ENCODE measurements at regions not wholly inside any gene's neighbourhood (a gene's known extent, or its start where the extent isn't known, plus 50 kb on each side); places are given as distances from the start of the nearest gene placed in this dataset.
"Not testable (repeated sequence)": the region's sequence is repeated elsewhere in the genome, so short reads cannot be mapped to it uniquely, and the experiment has no call there.

- Histone ChIP-seq H4K20me1 (ENCODE audit: control insufficient read depth, extremely low read depth, insufficient read depth, low read length) (no peaks in the 10 kb centered on the region), H3K9ac (ENCODE audit: insufficient read depth, low read length) (no peak overlapping the region), H2AFZ (ENCODE audit: low read length) (no peak overlapping the region), H3K4me3 (replicated peaks in 1 of 4; ENCODE audit: control extremely low read depth in 1 of 4, insufficient read depth in 1 of 4, low read depth in 3 of 4, low read length in 4 of 4) (no peak overlapping the region), H3K9me3 (ENCODE audit: control insufficient read depth, insufficient read depth, low read depth, low read length) (no peaks in the 10 kb centered on the region), H3K79me2 (ENCODE audit: control insufficient read depth, insufficient read depth, low read length) (no peaks in the 10 kb centered on the region), H3K36me3 (ENCODE audit: control insufficient read depth, insufficient read depth, low read length) (no peaks in the 10 kb centered on the region), H3K4me1 (ENCODE audit: control insufficient read depth, extremely low read depth, insufficient read depth, low read length) (no peaks in the 10 kb centered on the region), H3K27ac (ENCODE audit: insufficient read depth, low read length) (no peak overlapping the region), H3K4me2 (ENCODE audit: extremely low read depth, insufficient read depth, low read length) (no peak overlapping the region), H3K27me3 (ENCODE audit: control insufficient read depth, insufficient read depth, low read length) (no peaks in the 10 kb centered on the region)
- TF ChIP-seq CTCF (conservative IDR thresholded peaks at IDR 0.05 in 1 of 2, IDR thresholded peaks at IDR 0.05 in 1 of 2; ENCODE audit: low read depth in 1 of 2, low read length in 2 of 2) (no peak), EZH2 (IDR thresholded peaks at IDR 0.05; ENCODE audit: low read length, missing control alignments) (no peak)
- DNase-seq (ENCODE audit: low read depth in 2 of 2), result no peak
These were observed 384.8 kb downstream of the TFAP2B start for GRCh38 chr6:51203504-51203903.

GRCh38 chr6:51206686-51207085 is 388.0 kb downstream of the TFAP2B start:
- H3K27ac ChIP-seq (ENCODE audit: insufficient read depth, low read length); H3K9ac ChIP-seq (ENCODE audit: insufficient read depth, low read length); H4K20me1 ChIP-seq (ENCODE audit: control insufficient read depth, extremely low read depth, insufficient read depth, low read length); H3K27me3 ChIP-seq (ENCODE audit: control insufficient read depth, insufficient read depth, low read length); H2AFZ ChIP-seq (ENCODE audit: low read length); H3K4me2 ChIP-seq (ENCODE audit: extremely low read depth, insufficient read depth, low read length); H3K79me2 ChIP-seq (ENCODE audit: control insufficient read depth, insufficient read depth, low read length); H3K36me3 ChIP-seq (ENCODE audit: control insufficient read depth, insufficient read depth, low read length); H3K4me3 ChIP-seq (replicated peaks in 1 of 4; ENCODE audit: control extremely low read depth in 1 of 4, insufficient read depth in 1 of 4, low read depth in 3 of 4, low read length in 4 of 4); H3K9me3 ChIP-seq (ENCODE audit: control insufficient read depth, insufficient read depth, low read depth, low read length); DNase-seq (ENCODE audit: low read depth in 2 of 2); H3K4me1 ChIP-seq (ENCODE audit: control insufficient read depth, extremely low read depth, insufficient read depth, low read length): not testable (repeated sequence)

- Histone ChIP-seq H3K9ac (ENCODE audit: insufficient read depth, low read length) (no peak overlapping the region), H3K4me2 (ENCODE audit: extremely low read depth, insufficient read depth, low read length) (no peak overlapping the region), H2AFZ (ENCODE audit: low read length) (no peak overlapping the region), H3K4me1 (ENCODE audit: control insufficient read depth, extremely low read depth, insufficient read depth, low read length) (no peaks in the 10 kb centered on the region), H3K79me2 (ENCODE audit: control insufficient read depth, insufficient read depth, low read length) (no peaks in the 10 kb centered on the region), H3K36me3 (ENCODE audit: control insufficient read depth, insufficient read depth, low read length) (no peaks in the 10 kb centered on the region), H3K27ac (ENCODE audit: insufficient read depth, low read length) (no peak overlapping the region), H3K27me3 (ENCODE audit: control insufficient read depth, insufficient read depth, low read length) (no peaks in the 10 kb centered on the region), H3K4me3 (replicated peaks in 1 of 4; ENCODE audit: control extremely low read depth in 1 of 4, insufficient read depth in 1 of 4, low read depth in 3 of 4, low read length in 4 of 4) (no peak overlapping the region), H3K9me3 (ENCODE audit: control insufficient read depth, insufficient read depth, low read depth, low read length) (no peaks in the 10 kb centered on the region), H4K20me1 (ENCODE audit: control insufficient read depth, extremely low read depth, insufficient read depth, low read length) (no peaks in the 10 kb centered on the region)
- TF ChIP-seq CTCF (conservative IDR thresholded peaks at IDR 0.05 in 1 of 2, IDR thresholded peaks at IDR 0.05 in 1 of 2; ENCODE audit: low read depth in 1 of 2, low read length in 2 of 2), result no peak
- TF ChIP-seq EZH2 (IDR thresholded peaks at IDR 0.05; ENCODE audit: low read length, missing control alignments), result no peak
- DNase-seq (ENCODE audit: low read depth in 2 of 2), result no peak
These were observed 391.0 kb downstream of the TFAP2B start for GRCh38 chr6:51209651-51210050.

- Histone ChIP-seq H3K4me1 (ENCODE audit: control insufficient read depth, extremely low read depth, insufficient read depth, low read length) (no peaks in the 10 kb centered on the region), H2AFZ (ENCODE audit: low read length) (no peak overlapping the region), H4K20me1 (ENCODE audit: control insufficient read depth, extremely low read depth, insufficient read depth, low read length) (no peaks in the 10 kb centered on the region)
These were observed 395.1 kb downstream of the TFAP2B start for GRCh38 chr6:51213811-51214210.

More at GRCh38 chr6:51213811-51214210, 395.1 kb downstream of the TFAP2B start:
- Histone ChIP-seq H3K79me2 (ENCODE audit: control insufficient read depth, insufficient read depth, low read length) (no peaks in the 10 kb centered on the region), H3K36me3 (ENCODE audit: control insufficient read depth, insufficient read depth, low read length) (no peaks in the 10 kb centered on the region), H3K4me3 (replicated peaks in 1 of 4; ENCODE audit: control extremely low read depth in 1 of 4, insufficient read depth in 1 of 4, low read depth in 3 of 4, low read length in 4 of 4) (no peak overlapping the region), H3K9me3 (ENCODE audit: control insufficient read depth, insufficient read depth, low read depth, low read length) (no peaks in the 10 kb centered on the region), H3K9ac (ENCODE audit: insufficient read depth, low read length) (no peak overlapping the region), H3K4me2 (ENCODE audit: extremely low read depth, insufficient read depth, low read length) (no peak overlapping the region), H3K27ac (ENCODE audit: insufficient read depth, low read length) (no peak overlapping the region), H3K27me3 (ENCODE audit: control insufficient read depth, insufficient read depth, low read length) (no peaks in the 10 kb centered on the region)
- no peak for DNase-seq (ENCODE audit: low read depth in 2 of 2)
- TF ChIP-seq EZH2 (IDR thresholded peaks at IDR 0.05; ENCODE audit: low read length, missing control alignments) (no peak), CTCF (conservative IDR thresholded peaks at IDR 0.05 in 1 of 2, IDR thresholded peaks at IDR 0.05 in 1 of 2; ENCODE audit: low read depth in 1 of 2, low read length in 2 of 2) (no peak)
